IMR-90 (cell line): ENCODE measurements at regions not wholly inside any gene's neighbourhood (a gene's known extent, or its start where the extent isn't known, plus 50 kb on each side); places are given as distances from the start of the nearest gene placed in this dataset.
A peak's percentile ranks its signal among the peaks of the same experiment; 100 is the strongest.

Experiments
- ATAC-seq: fragments of 200-7000 bp; cut with Tn5 transposase; 2 replicates; pipeline ENCODE4 v1.9.1; 2020; ENCODE audit warnings: low read depth, mild to moderate bottlenecking, moderate library complexity
- BruUV-seq: library from RNA; stranded (reverse); fragments of 400-500 nt; replicated peaks from 2 replicates; lab custom pipeline; 2021; lab: Mats Ljungman, UMichigan
- CTCF ChIA-PET: fragments of 300-600 bp; formaldehyde crosslinking; extraction: SDS; loops from one replicate; lab custom pipeline; 2021; ENCODE audit warnings: antibody characterized with exemption; lab: Yijun Ruan, JAX
- POLR2A ChIA-PET: fragments of 300-600 bp; sonication (Branson Sonifier 250); formaldehyde crosslinking; loops from one replicate; lab custom pipeline; 2022; ENCODE audit warnings: antibody characterized with exemption; ENCODE audit not compliant: unreplicated experiment; lab: Charles Lee
- DNase-seq: peaks from one replicate; pipeline ENCODE4 v3.0.0; 2013
- H2AFZ ChIP-seq: replicated peaks from 2 replicates; pipeline ENCODE3; 2013; ENCODE audit warnings: low read length, mild to moderate bottlenecking; ENCODE audit not compliant: poor library complexity
- H2AK5ac ChIP-seq: 2 replicates; pipeline ENCODE4 v1.6.1; 2013; ENCODE audit warnings: low read depth, low read length, inconsistent platforms
- H2AK9ac ChIP-seq: replicated peaks from 2 replicates; pipeline ENCODE3; 2013; ENCODE audit warnings: mild to moderate bottlenecking, low read depth, low read length, moderate library complexity; ENCODE audit not compliant: poor library complexity
- H2BK120ac ChIP-seq: 2 replicates; pipeline ENCODE4 v1.6.1; 2013; ENCODE audit warnings: low read depth, low read length, inconsistent platforms
- H2BK15ac ChIP-seq: 3 replicates; pipeline ENCODE4 v1.6.1; 2013; ENCODE audit warnings: low read depth, low read length, inconsistent platforms
- H2BK20ac ChIP-seq: 2 replicates; pipeline ENCODE4 v1.6.1; 2013; ENCODE audit warnings: low read depth, mild to moderate bottlenecking, inconsistent platforms, low read length, moderate library complexity
- H2BK5ac ChIP-seq: 2 replicates; pipeline ENCODE4 v1.6.1; 2013; ENCODE audit warnings: mild to moderate bottlenecking, low read depth, low read length, inconsistent platforms; ENCODE audit not compliant: poor library complexity, severe bottlenecking
- H3K14ac ChIP-seq: replicated peaks from 2 replicates; pipeline ENCODE4 v1.6.1; 2013; ENCODE audit warnings: low read depth, low read length, inconsistent platforms
- H3K18ac ChIP-seq: 2 replicates; pipeline ENCODE4 v1.6.1; 2013; ENCODE audit warnings: low read depth, low read length, control low read depth
- H3K23ac ChIP-seq: 2 replicates; pipeline ENCODE4 v1.6.1; 2013; ENCODE audit warnings: low read depth, low read length, inconsistent platforms
- H3K27ac ChIP-seq: 2 replicates; pipeline ENCODE4 v1.5.1; 2013; ENCODE audit warnings: mild to moderate bottlenecking, control low read depth, low read length; ENCODE audit not compliant: insufficient read depth
- H3K27me3 ChIP-seq: 2 replicates; pipeline ENCODE4 v1.6.1; 2013; ENCODE audit warnings: low read length; ENCODE audit not compliant: control insufficient read depth, insufficient read depth
- H3K36me3 ChIP-seq: 2 replicates; pipeline ENCODE4 v1.6.1; 2013; ENCODE audit warnings: low read length, mixed read lengths; ENCODE audit not compliant: control insufficient read depth, insufficient read depth
- H3K4ac ChIP-seq: 2 replicates; pipeline ENCODE4 v1.6.1; 2013; ENCODE audit warnings: low read depth, low read length, inconsistent platforms
- H3K4me1 ChIP-seq: 2 replicates; pipeline ENCODE4 v1.6.1; 2013; ENCODE audit warnings: low read length, mixed read lengths; ENCODE audit not compliant: control insufficient read depth, insufficient read depth
- H3K4me2 ChIP-seq: 2 replicates; pipeline ENCODE4 v1.6.1; 2013; ENCODE audit warnings: low read depth, mild to moderate bottlenecking, control low read depth, low read length, moderate library complexity
- H3K4me3 ChIP-seq: 2 replicates; pipeline ENCODE4 v1.5.1; 2013; ENCODE audit warnings: low read depth, mild to moderate bottlenecking, control low read depth, low read length, moderate library complexity; ENCODE audit not compliant: insufficient read depth
- H3K56ac ChIP-seq: 2 replicates; pipeline ENCODE4 v1.6.1; 2013; ENCODE audit warnings: low read length, inconsistent platforms; ENCODE audit not compliant: insufficient read depth; ENCODE audit errors: extremely low read depth
- H3K79me1 ChIP-seq, 2 experiments: 2 replicates each; pipeline ENCODE4 v1.6.1; 2013; ENCODE audit warnings: low read length in 2 of 2, inconsistent platforms in 1 of 2, low read depth in 1 of 2
- H3K9ac ChIP-seq: 2 replicates; pipeline ENCODE4 v1.6.1; 2013; ENCODE audit warnings: low read depth, low read length, control low read depth
- H3K9me1 ChIP-seq: 2 replicates; pipeline ENCODE4 v1.6.1; 2013; ENCODE audit warnings: low read length, inconsistent platforms; ENCODE audit not compliant: insufficient read depth
- H3K9me3 ChIP-seq: 2 replicates; pipeline ENCODE4 v1.6.1; 2013; ENCODE audit warnings: low read length; ENCODE audit not compliant: control insufficient read depth, insufficient read depth
- H4K20me1 ChIP-seq: 2 replicates; pipeline ENCODE4 v1.6.1; 2013; ENCODE audit warnings: low read length, inconsistent platforms; ENCODE audit not compliant: insufficient read depth
- H4K5ac ChIP-seq: 2 replicates; pipeline ENCODE4 v1.6.1; 2013; ENCODE audit warnings: mild to moderate bottlenecking, low read depth, low read length, control low read depth
- H4K8ac ChIP-seq, 2 experiments: 2 replicates each; pipeline ENCODE4 v1.6.1; 2013; ENCODE audit warnings: low read depth in 2 of 2, low read length in 2 of 2, control low read depth in 1 of 2, inconsistent platforms in 1 of 2
- H4K91ac ChIP-seq: 2 replicates; pipeline ENCODE4 v1.6.1; 2013; ENCODE audit warnings: low read depth, low read length, inconsistent platforms; ENCODE audit not compliant: insufficient read depth
- BHLHE40 ChIP-seq: fragments of 150-350 bp; IDR thresholded peaks from 2 replicates; pipeline ENCODE4 v1.6.1; 2016; ENCODE audit warnings: mild to moderate bottlenecking, low read depth, low read length
- CEBPB ChIP-seq: IDR thresholded peaks from 2 replicates; pipeline ENCODE4 v1.6.1; 2012; ENCODE audit warnings: low read depth, low read length, improper control_type of control experiment
- CHD1 ChIP-seq: IDR thresholded peaks from 2 replicates; pipeline ENCODE4 v1.6.1; 2012; ENCODE audit warnings: low read depth, low read length, improper control_type of control experiment
- FOS ChIP-seq: fragments of 150-350 bp; IDR thresholded peaks from 2 replicates; pipeline ENCODE4 v1.6.1; 2016; ENCODE audit warnings: low read depth, low read length
- MAFK ChIP-seq: IDR thresholded peaks from 2 replicates; pipeline ENCODE4 v1.6.1; 2012; ENCODE audit warnings: low read depth, low read length, improper control_type of control experiment
- MAZ ChIP-seq: IDR thresholded peaks from 2 replicates; pipeline ENCODE4 v1.6.1; 2012; ENCODE audit warnings: low read depth, mild to moderate bottlenecking, low read length, improper control_type of control experiment, moderate library complexity, borderline replicate concordance
- MXI1 ChIP-seq: IDR thresholded peaks from 2 replicates; pipeline ENCODE4 v1.6.1; 2012; ENCODE audit warnings: low read depth, mild to moderate bottlenecking, low read length, moderate library complexity, borderline replicate concordance
- NFE2L2 ChIP-seq: fragments of 150-350 bp; IDR thresholded peaks from 2 replicates; pipeline ENCODE4 v1.6.1; 2016; ENCODE audit warnings: low read depth, mild to moderate bottlenecking, low read length
- POLR2A ChIP-seq: IDR thresholded peaks from 2 replicates; pipeline ENCODE4 v1.6.1; 2012; ENCODE audit warnings: mild to moderate bottlenecking, low read depth, low read length
- RAD21 ChIP-seq: IDR thresholded peaks from 2 replicates; pipeline ENCODE4 v1.6.1; 2012; ENCODE audit warnings: low read length, improper control_type of control experiment
- RCOR1 ChIP-seq: IDR thresholded peaks from 2 replicates; pipeline ENCODE4 v1.6.1; 2012; ENCODE audit warnings: mild to moderate bottlenecking, low read length, improper control_type of control experiment; ENCODE audit not compliant: insufficient replicate concordance
- RFX5 ChIP-seq: IDR thresholded peaks from 2 replicates; pipeline ENCODE4 v1.8.0; 2012; ENCODE audit warnings: low read depth, mild to moderate bottlenecking, low read length, moderate library complexity
- SMC3 ChIP-seq: fragments of 150-350 bp; IDR thresholded peaks from 2 replicates; pipeline ENCODE4 v1.6.1; 2016; ENCODE audit warnings: low read depth, mild to moderate bottlenecking, antibody characterized with exemption, low read length, moderate library complexity
- WGBS, 2 experiments: methylation state at CpG; one replicate each; pipeline versions ENCODE4 v1.1.5 to v1.1.7; 2013; ENCODE audit warnings: missing lambda C conversion rate in 2 of 2; ENCODE audit not compliant: insufficient read length in 1 of 2; ENCODE audit errors: extremely low coverage in 2 of 2; 5-methylcytosine and 5-hydroxymethylcytosine counted together
- dilution Hi-C: fragments of 300-500 bp; cut with HindIII; formaldehyde crosslinking; loops from one replicate; pipeline ENCODE4 v1.14.3; 2018; ENCODE audit warnings: low sequenced_read_pairs; ENCODE audit not compliant: unreplicated experiment
- in situ Hi-C: fragments of 300-500 bp; cut with MboI; formaldehyde crosslinking; loops from 3 replicates; pipeline ENCODE4 v1.14.3; 2019; ENCODE audit warnings: low sequenced_read_pairs, inconsistent platforms, mixed read lengths
- intact Hi-C: fragments of 100-400 bp; cut with micrococcal nuclease; formaldehyde crosslinking; loops from 2 replicates; pipeline ENCODE4 v1.10.0; 2022
- TF ChIP-seq, protein P1 (sequence below): fragments of 150-350 bp; IDR thresholded peaks from 2 replicates; pipeline ENCODE4 v1.6.1; 2016; ENCODE audit warnings: low read depth, mild to moderate bottlenecking, low read length, moderate library complexity, borderline replicate concordance
- TF ChIP-seq, protein P2 (sequence below): fragments of 150-350 bp; IDR thresholded peaks from 2 replicates; pipeline ENCODE4 v1.6.1; 2017; ENCODE audit warnings: mild to moderate bottlenecking, antibody characterized with exemption, low read length, low read depth
- TF ChIP-seq, protein P3 (sequence below): conservative IDR thresholded peaks from 2 replicates; pipeline ENCODE4 v1.5.1; 2012; ENCODE audit warnings: mild to moderate bottlenecking, low read depth, low read length, improper control_type of control experiment

DNA sequence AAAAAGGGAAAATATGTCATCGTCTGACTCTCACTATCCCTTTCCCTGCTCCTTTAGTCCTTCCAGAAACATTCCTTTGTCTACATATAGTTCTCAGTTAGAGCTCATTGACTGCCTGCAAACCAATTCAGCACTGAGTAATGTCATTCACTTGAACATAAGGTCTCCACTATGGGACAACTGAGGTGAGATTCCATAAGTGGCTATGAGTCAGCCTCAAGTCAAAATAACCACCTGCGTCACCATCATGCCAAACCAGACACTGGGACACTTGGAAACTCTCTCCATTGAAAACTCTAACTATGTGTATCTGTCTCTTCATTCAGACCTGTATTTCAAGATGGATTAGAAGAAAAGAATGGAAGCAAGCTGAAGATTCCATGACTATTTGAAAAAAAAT is 878.0 kb upstream of the PIK3C3 start:
- BruUV-seq, result no TSS peak

More for the DNA sequence above, 878.0 kb upstream of the PIK3C3 start:
- Histone ChIP-seq H4K91ac (peak overlapping the region; percentile 62; the same call in 1 of the 2 replicates), H3K36me3 (no peaks in the 10 kb centered on the region), H4K20me1 (no peaks in the 10 kb centered on the region), H2BK120ac (peak overlapping the region; percentile 59), H3K79me1 (no peaks in the 10 kb centered on the region), H4K8ac (no peak overlapping the region), H3K4me3 (no peak overlapping the region), H3K9me1 (peaks cover 2% of the 10 kb centered on the region; the same call in 1 of the 2 replicates), H2AFZ (no peak overlapping the region), H2BK20ac (peak overlapping the region; percentile 57; the same call in 1 of the 2 replicates), H3K14ac (0 out of 2 replicates have a peak overlapping the region, but pooled peaks have one; percentile 51), H3K4me1 (peaks cover 9% of the 10 kb centered on the region), H3K9ac (no peak overlapping the region), H3K23ac (no peak overlapping the region), H3K4me2 (no peak overlapping the region), H3K18ac (peak overlapping the region; percentile 57; the same call in 1 of the 2 replicates), H2AK5ac (peak overlapping the region; percentile 83), H3K4ac (peak overlapping the region; percentile 19; the same call in 1 of the 2 replicates), H3K56ac (no peak overlapping the region), H3K27ac (no peak overlapping the region), H4K5ac (no peak overlapping the region), H2BK5ac (no peak overlapping the region), H2AK9ac (no peak overlapping the region), H3K9me3 (no peaks in the 10 kb centered on the region), H2BK15ac (peak overlapping the region; percentile 12; the same call in 1 of the 3 replicates), H3K27me3 (no peaks in the 10 kb centered on the region)
- intact Hi-C loops, result loop anchor here (10.0 kb wide), 3 partner anchors 48 to 298 kb away; no protein-coding TSS in a partner anchor
- ChIA-PET POLR2A (no interaction called here), CTCF (no interaction called here)
- WGBS, 2 experiments, result no CpG with 5 or more reads among the region's 2 CpGs
- in situ Hi-C loops, result no loop called here
- dilution Hi-C loops, result no loop called here
- DNase-seq, result no peak
- TF ChIP-seq MXI1, result no peak
- no peak for TF ChIP-seq POLR2A
- no peak for TF ChIP-seq NFE2L2
- TF ChIP-seq BHLHE40, result no peak
- TF ChIP-seq RCOR1, result no peak
- no peak for TF ChIP-seq MAFK
- TF ChIP-seq RAD21, result no peak
- TF ChIP-seq, protein P1, sequence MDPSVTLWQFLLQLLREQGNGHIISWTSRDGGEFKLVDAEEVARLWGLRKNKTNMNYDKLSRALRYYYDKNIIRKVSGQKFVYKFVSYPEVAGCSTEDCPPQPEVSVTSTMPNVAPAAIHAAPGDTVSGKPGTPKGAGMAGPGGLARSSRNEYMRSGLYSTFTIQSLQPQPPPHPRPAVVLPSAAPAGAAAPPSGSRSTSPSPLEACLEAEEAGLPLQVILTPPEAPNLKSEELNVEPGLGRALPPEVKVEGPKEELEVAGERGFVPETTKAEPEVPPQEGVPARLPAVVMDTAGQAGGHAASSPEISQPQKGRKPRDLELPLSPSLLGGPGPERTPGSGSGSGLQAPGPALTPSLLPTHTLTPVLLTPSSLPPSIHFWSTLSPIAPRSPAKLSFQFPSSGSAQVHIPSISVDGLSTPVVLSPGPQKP, result no peak
- TF ChIP-seq SMC3, result no peak
- no peak for TF ChIP-seq RFX5
- TF ChIP-seq, protein P2, sequence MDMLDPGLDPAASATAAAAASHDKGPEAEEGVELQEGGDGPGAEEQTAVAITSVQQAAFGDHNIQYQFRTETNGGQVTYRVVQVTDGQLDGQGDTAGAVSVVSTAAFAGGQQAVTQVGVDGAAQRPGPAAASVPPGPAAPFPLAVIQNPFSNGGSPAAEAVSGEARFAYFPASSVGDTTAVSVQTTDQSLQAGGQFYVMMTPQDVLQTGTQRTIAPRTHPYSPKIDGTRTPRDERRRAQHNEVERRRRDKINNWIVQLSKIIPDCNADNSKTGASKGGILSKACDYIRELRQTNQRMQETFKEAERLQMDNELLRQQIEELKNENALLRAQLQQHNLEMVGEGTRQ, result no peak
- TF ChIP-seq FOS, result no peak
- no peak for TF ChIP-seq CHD1
- no peak for TF ChIP-seq CEBPB
- no peak for TF ChIP-seq MAZ
- TF ChIP-seq, protein P3, sequence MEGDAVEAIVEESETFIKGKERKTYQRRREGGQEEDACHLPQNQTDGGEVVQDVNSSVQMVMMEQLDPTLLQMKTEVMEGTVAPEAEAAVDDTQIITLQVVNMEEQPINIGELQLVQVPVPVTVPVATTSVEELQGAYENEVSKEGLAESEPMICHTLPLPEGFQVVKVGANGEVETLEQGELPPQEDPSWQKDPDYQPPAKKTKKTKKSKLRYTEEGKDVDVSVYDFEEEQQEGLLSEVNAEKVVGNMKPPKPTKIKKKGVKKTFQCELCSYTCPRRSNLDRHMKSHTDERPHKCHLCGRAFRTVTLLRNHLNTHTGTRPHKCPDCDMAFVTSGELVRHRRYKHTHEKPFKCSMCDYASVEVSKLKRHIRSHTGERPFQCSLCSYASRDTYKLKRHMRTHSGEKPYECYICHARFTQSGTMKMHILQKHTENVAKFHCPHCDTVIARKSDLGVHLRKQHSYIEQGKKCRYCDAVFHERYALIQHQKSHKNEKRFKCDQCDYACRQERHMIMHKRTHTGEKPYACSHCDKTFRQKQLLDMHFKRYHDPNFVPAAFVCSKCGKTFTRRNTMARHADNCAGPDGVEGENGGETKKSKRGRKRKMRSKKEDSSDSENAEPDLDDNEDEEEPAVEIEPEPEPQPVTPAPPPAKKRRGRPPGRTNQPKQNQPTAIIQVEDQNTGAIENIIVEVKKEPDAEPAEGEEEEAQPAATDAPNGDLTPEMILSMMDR, result no peak
- ATAC-seq, result no peak
